ENCODE measurements at regions not wholly inside any gene's neighbourhood (a gene's known extent, or its start where the extent isn't known, plus 50 kb on each side); places are given as distances from the start of the nearest gene placed in this dataset.
"Not testable (repeated sequence)": the region's sequence is repeated elsewhere in the genome, so short reads cannot be mapped to it uniquely, and the experiment has no call there.

- no peak overlapping the region for H3K27ac ChIP-seq (ENCODE audit: extremely low read depth, low read depth, low read length)
- CTCF ChIA-PET = no interaction called here
- POLR2A ChIA-PET = no interaction called here
Observed at GRCh38 chr1:198411240-198411639, 129.2 kb downstream of the ATP6V1G3 start.

DNA sequence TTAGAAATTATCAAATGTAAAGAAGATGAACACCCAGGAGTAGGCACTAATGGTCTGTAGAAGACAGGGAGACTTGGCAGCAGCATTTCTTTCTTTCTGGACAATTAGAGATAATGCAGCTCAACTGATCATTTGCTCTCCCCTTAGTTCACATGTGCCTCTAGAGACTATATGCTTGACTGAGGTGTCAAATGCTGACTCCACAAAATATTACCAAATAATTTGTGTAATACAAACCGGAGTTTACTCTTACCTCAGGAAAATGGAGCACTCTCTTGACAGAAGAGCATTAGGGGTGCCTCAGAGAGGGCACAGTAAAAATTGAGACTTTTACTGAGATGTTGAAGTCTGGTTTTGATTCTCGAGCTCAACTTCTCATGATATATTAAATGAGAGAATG is 131.8 kb downstream of the ATP6V1G3 start:
- Histone ChIP-seq H3K36me3 (ENCODE audit: control insufficient read depth in 2 of 2, insufficient read depth in 1 of 2, low read length in 2 of 2) (no peaks in the 10 kb centered on the region), H3K9me3 (ENCODE audit: control insufficient read depth, insufficient read depth, low read depth, low read length) (no peaks in the 10 kb centered on the region), H3K27ac (ENCODE audit: extremely low read depth, low read depth, low read length) (no peak overlapping the region), H3K4me3 (ENCODE audit: low read depth, low read length) (no peak overlapping the region), H3K4me1 (ENCODE audit: control insufficient read depth, insufficient read depth, low read length) (no peaks in the 10 kb centered on the region)
- CTCF ChIA-PET = no interaction called here
- POLR2A ChIA-PET = no interaction called here
- TF ChIP-seq PBX3 (CRISPR knock-in tag; IDR thresholded peaks at IDR 0.05) (no peak), ZNF518A (tag by site-specific recombination; conservative IDR thresholded peaks at IDR 0.05; ENCODE audit: low read depth) (no peak), OSR2 (tag by site-specific recombination; IDR thresholded peaks at IDR 0.05) (no peak), ZFHX2 (tag by site-specific recombination; conservative IDR thresholded peaks at IDR 0.05) (no peak), ZFP37 (tag by site-specific recombination; IDR thresholded peaks at IDR 0.05) (no peak), ZNF19 (tag by site-specific recombination; IDR thresholded peaks at IDR 0.05; ENCODE audit: low read depth) (no peak), ZNF76 (tag by site-specific recombination; IDR thresholded peaks at IDR 0.05; ENCODE audit: borderline replicate concordance, low read depth) (no peak), ELK4 (IDR thresholded peaks at IDR 0.05; ENCODE audit: borderline replicate concordance, low read depth, low read length) (no peak), ZNF391 (tag by site-specific recombination; IDR thresholded peaks at IDR 0.05; ENCODE audit: borderline replicate concordance, low read depth) (no peak), ZBTB26 (tag by site-specific recombination; optimal IDR thresholded peaks at IDR 0.05) (no peak), ZNF558 (tag by site-specific recombination; IDR thresholded peaks at IDR 0.05) (no peak), HOXA7 (CRISPR knock-in tag; IDR thresholded peaks at IDR 0.05; ENCODE audit: borderline replicate concordance) (no peak), SETDB1 (IDR thresholded peaks at IDR 0.05; ENCODE audit: insufficient read length, low read length) (no peak), IKZF3 (tag by site-specific recombination; IDR thresholded peaks at IDR 0.05) (no peak), ZNF404 (tag by site-specific recombination; IDR thresholded peaks at IDR 0.05) (no peak), ZSCAN5A (tag by site-specific recombination; IDR thresholded peaks at IDR 0.05) (no peak)
- TF ChIP-seq, protein P1, sequence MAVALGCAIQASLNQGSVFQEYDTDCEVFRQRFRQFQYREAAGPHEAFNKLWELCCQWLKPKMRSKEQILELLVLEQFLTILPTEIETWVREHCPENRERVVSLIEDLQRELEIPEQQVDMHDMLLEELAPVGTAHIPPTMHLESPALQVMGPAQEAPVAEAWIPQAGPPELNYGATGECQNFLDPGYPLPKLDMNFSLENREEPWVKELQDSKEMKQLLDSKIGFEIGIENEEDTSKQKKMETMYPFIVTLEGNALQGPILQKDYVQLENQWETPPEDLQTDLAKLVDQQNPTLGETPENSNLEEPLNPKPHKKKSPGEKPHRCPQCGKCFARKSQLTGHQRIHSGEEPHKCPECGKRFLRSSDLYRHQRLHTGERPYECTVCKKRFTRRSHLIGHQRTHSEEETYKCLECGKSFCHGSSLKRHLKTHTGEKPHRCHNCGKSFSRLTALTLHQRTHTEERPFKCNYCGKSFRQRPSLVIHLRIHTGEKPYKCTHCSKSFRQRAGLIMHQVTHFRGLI (tag by site-specific recombination; IDR thresholded peaks at IDR 0.05) = no peak

More at GRCh38 chr1:198411240-198411639, 129.2 kb downstream of the ATP6V1G3 start:
- no peaks in the 10 kb centered on the region for H3K36me3 ChIP-seq (ENCODE audit: control insufficient read depth in 2 of 2, insufficient read depth in 1 of 2, low read length in 2 of 2)
- TF ChIP-seq ZNF660 (tag by site-specific recombination; IDR thresholded peaks at IDR 0.05) = no peak
- TF ChIP-seq ZFP41 (tag by site-specific recombination; IDR thresholded peaks at IDR 0.05; ENCODE audit: borderline replicate concordance) = no peak
- TF ChIP-seq ZNF350 (tag by site-specific recombination; IDR thresholded peaks at IDR 0.05) = no peak
- no peaks in the 10 kb centered on the region for H3K4me1 ChIP-seq (ENCODE audit: control insufficient read depth, insufficient read depth, low read length)
- H3K4me3 ChIP-seq (ENCODE audit: low read depth, low read length) = no peak overlapping the region
- H3K9me3 ChIP-seq (ENCODE audit: control insufficient read depth, insufficient read depth, low read depth, low read length) = no peaks in the 10 kb centered on the region

- H3K27ac ChIP-seq (ENCODE audit: extremely low read depth, low read depth, low read length); POLR2A ChIA-PET; H3K4me1 ChIP-seq (ENCODE audit: control insufficient read depth, insufficient read depth, low read length); H3K4me3 ChIP-seq (ENCODE audit: low read depth, low read length); H3K36me3 ChIP-seq (ENCODE audit: control insufficient read depth in 2 of 2, insufficient read depth in 1 of 2, low read length in 2 of 2); H3K9me3 ChIP-seq (ENCODE audit: control insufficient read depth, insufficient read depth, low read depth, low read length): not testable (repeated sequence)
- CTCF ChIA-PET = interaction anchor here (0.9 kb wide), 1 partner anchor 19 kb away, joined by 3 read pairs; no protein-coding TSS in a partner anchor
Observed at GRCh38 chr1:198404632-198405031, 135.8 kb downstream of the ATP6V1G3 start.
